NCI-H2107 treated with DMSO at 0.1 percent for 48 hours (cell line): ENCODE measurements at regions not wholly inside any gene's neighbourhood (a gene's known extent, or its start where the extent isn't known, plus 50 kb on each side); places are given as distances from the start of the nearest gene placed in this dataset.

Source experiments
- DNase-seq: peaks from one replicate; lab custom pipeline; 2025; ENCODE audit not compliant: unreplicated experiment; lab: John Stamatoyannopoulos, UW

- DNase-seq: no peak
Measured at GRCh38 chr7:116145245-116145852, 65.0 kb upstream of the TES start.

- no peak for DNase-seq
Measured at GRCh38 chr7:116148108-116148507, 62.2 kb upstream of the TES start.

DNA sequence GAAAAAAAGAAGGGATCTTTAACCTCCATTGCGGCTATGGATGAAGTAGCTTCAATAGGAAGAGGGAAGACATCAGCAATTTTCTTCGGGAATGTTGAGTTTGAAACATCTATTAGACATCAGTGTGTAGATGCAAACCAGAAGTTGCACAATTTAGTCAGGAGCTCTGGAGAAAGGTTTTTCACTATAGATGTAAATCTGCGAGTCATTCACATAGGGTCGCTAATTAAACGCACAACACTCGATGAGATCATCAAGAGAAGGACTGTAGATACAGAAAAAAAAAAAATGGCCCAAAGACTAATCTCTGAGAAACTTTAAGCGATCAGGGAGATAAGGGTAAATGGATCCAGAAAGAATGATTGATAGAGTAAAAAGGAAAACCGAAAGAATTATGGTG is 61.7 kb upstream of the TES start:
- DNase-seq: no peak

DNA sequence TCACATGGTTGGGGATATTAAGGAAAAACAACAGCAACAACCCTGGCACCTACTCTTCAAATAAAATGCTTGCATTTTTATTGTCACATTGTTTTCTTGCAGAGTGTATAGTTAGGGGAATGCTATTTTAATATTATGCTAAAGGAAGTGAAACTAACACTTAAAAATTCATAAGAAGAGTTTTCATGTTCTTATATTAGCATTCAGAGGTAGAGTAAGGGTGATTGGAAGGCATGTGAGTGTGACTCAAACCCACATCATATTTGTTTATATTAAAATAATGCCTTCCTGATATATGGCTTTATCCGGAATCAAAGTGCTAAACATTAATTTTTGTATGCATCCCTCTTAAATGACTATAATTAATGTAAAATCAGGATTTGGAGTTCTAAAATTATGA is 59.8 kb upstream of the TES start:
- no peak for DNase-seq

GRCh38 chr7:116152276-116152675 is 58.1 kb upstream of the TES start:
- no peak for DNase-seq

DNA sequence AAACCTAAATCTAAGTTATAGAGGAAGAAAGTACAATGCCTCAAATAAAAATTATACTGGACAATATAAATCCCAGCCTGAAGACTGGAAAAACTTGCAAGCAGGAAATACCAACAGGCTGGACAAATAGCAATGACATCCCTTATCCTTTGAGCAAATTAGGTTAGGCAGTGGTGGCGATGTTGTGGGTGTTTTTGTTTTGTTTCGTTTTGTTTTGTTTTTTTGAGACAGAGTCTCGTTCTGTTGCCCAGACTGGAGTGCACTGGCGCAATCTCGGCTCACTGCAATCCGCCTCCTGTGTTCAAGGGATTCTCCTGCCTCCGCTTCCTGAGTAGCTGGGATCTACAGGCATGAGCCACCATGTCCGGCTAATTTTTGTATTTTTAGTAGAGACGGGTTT is 57.3 kb upstream of the TES start:
- DNase-seq: no peak

DNA sequence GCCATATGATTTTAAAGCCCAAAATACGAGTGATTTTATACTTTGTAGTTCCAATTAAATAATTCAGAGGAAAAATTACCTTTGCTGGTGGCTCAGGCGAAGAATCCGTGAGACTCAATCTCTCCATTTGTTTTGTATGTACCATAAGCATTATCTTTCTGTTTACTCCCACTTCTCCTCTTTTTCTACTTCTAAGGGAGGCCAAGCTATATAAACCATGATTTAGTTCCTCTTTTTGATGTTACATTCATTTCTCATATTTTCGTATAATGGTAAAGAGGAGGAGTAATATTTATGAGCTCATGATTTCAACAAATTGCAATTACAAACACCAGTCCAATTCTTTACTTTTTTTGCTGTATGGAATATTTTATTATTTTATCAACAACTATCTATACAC is 50.6 kb upstream of the TES start:
- no peak for DNase-seq
